OCI-LY7 (cell line): ENCODE measurements at regions not wholly inside any gene's neighbourhood (a gene's known extent, or its start where the extent isn't known, plus 50 kb on each side); places are given as distances from the start of the nearest gene placed in this dataset.

Source experiments
- EZH2phosphoT487 ChIP-seq: fragments of 200-600 bp; sonication (generic); IDR thresholded peaks from 2 replicates; pipeline ENCODE4 v1.6.1; 2018; ENCODE audit warnings: low read depth, borderline replicate concordance, mild to moderate bottlenecking, mixed run types, antibody characterized with exemption, low read length, moderate library complexity, mixed read lengths
- TF ChIP-seq, protein P1 (sequence below): fragments of 200-600 bp; sonication (generic); conservative IDR thresholded peaks from 2 replicates; pipeline ENCODE4 v1.5.1; 2014; ENCODE audit warnings: mild to moderate bottlenecking, antibody characterized with exemption, low read length, moderate library complexity, mixed read lengths

DNA sequence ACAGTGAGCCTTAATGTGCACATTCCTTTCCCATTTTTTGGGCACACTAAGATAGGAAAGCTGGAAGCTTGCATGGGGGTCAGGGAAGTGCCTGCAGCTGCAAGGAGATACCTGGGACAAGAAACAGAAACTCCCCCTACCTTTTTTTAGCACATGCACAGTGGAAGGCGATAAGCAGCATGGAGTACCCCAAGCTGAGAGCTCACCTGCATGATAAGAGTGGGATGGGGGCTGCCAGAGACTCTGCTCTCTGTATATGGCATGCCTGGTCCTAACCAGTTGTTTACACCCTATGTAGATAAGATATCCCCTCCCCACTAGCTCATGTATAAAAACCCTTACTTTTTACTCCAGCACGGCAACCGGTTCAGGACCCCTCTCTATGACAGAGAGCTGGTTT, 135.9 kb downstream of the TENT5D start:
- TF ChIP-seq EZH2phosphoT487 = no peak
- TF ChIP-seq, protein P1, sequence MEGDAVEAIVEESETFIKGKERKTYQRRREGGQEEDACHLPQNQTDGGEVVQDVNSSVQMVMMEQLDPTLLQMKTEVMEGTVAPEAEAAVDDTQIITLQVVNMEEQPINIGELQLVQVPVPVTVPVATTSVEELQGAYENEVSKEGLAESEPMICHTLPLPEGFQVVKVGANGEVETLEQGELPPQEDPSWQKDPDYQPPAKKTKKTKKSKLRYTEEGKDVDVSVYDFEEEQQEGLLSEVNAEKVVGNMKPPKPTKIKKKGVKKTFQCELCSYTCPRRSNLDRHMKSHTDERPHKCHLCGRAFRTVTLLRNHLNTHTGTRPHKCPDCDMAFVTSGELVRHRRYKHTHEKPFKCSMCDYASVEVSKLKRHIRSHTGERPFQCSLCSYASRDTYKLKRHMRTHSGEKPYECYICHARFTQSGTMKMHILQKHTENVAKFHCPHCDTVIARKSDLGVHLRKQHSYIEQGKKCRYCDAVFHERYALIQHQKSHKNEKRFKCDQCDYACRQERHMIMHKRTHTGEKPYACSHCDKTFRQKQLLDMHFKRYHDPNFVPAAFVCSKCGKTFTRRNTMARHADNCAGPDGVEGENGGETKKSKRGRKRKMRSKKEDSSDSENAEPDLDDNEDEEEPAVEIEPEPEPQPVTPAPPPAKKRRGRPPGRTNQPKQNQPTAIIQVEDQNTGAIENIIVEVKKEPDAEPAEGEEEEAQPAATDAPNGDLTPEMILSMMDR = no peak
